Prostate gland (tissue), 2 donors: ENCODE measurements at regions not wholly inside any gene's neighbourhood (a gene's known extent, or its start where the extent isn't known, plus 50 kb on each side); places are given as distances from the start of the nearest gene placed in this dataset.

Experiments used
- DNase-seq: peaks from one replicate; pipeline ENCODE4 v3.0.0-alpha.2; 2019; ENCODE audit warnings: low spot score
- H3K27ac ChIP-seq, 2 donors: fragments of 200-600 bp; sonication (generic); 2 replicates each; pipeline ENCODE4 v1.5.1; 2017 to 2019
- H3K27me3 ChIP-seq: fragments of 200-600 bp; sonication (generic); replicated peaks from 2 replicates; pipeline ENCODE4 v1.5.1; 2019; ENCODE audit not compliant: insufficient read depth
- H3K36me3 ChIP-seq, 2 donors: fragments of 200-600 bp; sonication (generic); 1 replicate in 1 of 2; 2 replicates in 1 of 2; pipeline versions ENCODE4 v1.5.1 to v1.8.1; 2017 to 2019
- H3K4me1 ChIP-seq: fragments of 200-600 bp; sonication (generic); replicated peaks from 2 replicates; pipeline ENCODE4 v1.5.1; 2019
- H3K4me3 ChIP-seq, 2 donors: fragments of 200-600 bp; sonication (generic); 2 replicates each; pipeline ENCODE4 v1.5.1; 2017 to 2019
- H3K9me3 ChIP-seq: fragments of 200-600 bp; sonication (generic); 2 replicates; pipeline ENCODE4 v1.5.1; 2017
- POLR2A ChIP-seq: fragments of 450-650 bp; IDR thresholded peaks from one replicate; pipeline ENCODE4 v1.6.1; 2016; ENCODE audit warnings: antibody characterized with exemption, mild to moderate bottlenecking
- POLR2AphosphoS5 ChIP-seq: sonication (generic); formaldehyde crosslinking; IDR thresholded peaks from one replicate; pipeline ENCODE4 v1.6.1; 2017; ENCODE audit warnings: antibody characterized with exemption
- WGBS: methylation state at CpG from one replicate; pipeline ENCODE4 v1.1.5; 2018; 5-methylcytosine and 5-hydroxymethylcytosine counted together
- intact Hi-C: fragments of 100-400 bp; cut with DNase I; formaldehyde crosslinking; loops from one replicate; pipeline ENCODE4 v1.14.2; 2022
- TF ChIP-seq, protein P1 (sequence below), 4 experiments: fragments of 200-600 bp in 2 of 4; fragments of 450-650 bp in 2 of 4; sonication (generic) in 2 of 4; IDR thresholded peaks; 1 replicate in 3 of 4; 2 replicates in 1 of 4; pipeline ENCODE4 v1.5.1; 2016 to 2019; ENCODE audit warnings: antibody characterized with exemption in 4 of 4, mild to moderate bottlenecking in 2 of 4, moderate library complexity in 2 of 4

DNA sequence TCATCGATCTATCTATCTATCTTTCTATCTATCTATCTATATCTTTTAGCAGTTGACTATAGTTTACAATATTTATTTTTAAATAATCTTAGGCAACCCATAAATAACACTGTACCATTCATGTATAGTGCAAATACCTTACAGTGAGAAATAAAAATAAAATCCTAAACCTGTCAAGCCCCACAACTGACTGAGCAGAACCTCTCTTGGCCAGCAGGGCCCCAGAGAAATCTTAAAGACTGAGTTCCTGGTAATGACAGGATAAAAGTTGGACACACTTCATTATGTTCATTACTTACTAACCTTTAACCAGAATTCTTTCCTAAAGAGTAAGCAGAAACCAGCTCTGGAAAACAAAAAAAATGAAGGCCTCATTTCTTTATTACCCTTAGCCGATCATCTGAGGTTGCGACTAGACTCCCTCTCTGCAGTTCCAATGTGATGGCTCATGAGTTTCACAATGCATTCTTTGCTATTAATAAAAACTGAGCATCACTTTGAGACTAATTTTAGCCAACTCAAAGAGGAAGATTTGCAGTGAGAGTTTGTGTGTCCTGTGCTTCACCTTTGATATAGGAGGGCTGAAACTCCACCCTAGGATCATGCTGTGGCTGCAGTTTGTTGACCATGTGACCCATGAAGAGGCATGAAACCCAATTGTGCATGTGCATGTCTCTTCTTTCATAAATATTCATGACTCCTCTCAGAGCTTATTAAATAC, 1072.0 kb downstream of the NSUN3 start:
- no peak overlapping the region for H3K4me3 ChIP-seq
- H3K36me3 ChIP-seq = no peaks in the 10 kb centered on the region
- H3K4me1 ChIP-seq = no peaks in the 10 kb centered on the region
- no peaks in the 10 kb centered on the region for H3K9me3 ChIP-seq
- intact Hi-C loops = no loop called here
- WGBS = 89% methylated on average over 3 of the region's 3 CpGs
- TF ChIP-seq POLR2AphosphoS5 (no peak), POLR2A (no peak)
- TF ChIP-seq, protein P1, sequence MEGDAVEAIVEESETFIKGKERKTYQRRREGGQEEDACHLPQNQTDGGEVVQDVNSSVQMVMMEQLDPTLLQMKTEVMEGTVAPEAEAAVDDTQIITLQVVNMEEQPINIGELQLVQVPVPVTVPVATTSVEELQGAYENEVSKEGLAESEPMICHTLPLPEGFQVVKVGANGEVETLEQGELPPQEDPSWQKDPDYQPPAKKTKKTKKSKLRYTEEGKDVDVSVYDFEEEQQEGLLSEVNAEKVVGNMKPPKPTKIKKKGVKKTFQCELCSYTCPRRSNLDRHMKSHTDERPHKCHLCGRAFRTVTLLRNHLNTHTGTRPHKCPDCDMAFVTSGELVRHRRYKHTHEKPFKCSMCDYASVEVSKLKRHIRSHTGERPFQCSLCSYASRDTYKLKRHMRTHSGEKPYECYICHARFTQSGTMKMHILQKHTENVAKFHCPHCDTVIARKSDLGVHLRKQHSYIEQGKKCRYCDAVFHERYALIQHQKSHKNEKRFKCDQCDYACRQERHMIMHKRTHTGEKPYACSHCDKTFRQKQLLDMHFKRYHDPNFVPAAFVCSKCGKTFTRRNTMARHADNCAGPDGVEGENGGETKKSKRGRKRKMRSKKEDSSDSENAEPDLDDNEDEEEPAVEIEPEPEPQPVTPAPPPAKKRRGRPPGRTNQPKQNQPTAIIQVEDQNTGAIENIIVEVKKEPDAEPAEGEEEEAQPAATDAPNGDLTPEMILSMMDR (IDR thresholded peaks at IDR 0.05) = no peak
- H3K27me3 ChIP-seq = no peaks in the 10 kb centered on the region
- DNase-seq = no peak
- no peak overlapping the region for H3K27ac ChIP-seq

DNA sequence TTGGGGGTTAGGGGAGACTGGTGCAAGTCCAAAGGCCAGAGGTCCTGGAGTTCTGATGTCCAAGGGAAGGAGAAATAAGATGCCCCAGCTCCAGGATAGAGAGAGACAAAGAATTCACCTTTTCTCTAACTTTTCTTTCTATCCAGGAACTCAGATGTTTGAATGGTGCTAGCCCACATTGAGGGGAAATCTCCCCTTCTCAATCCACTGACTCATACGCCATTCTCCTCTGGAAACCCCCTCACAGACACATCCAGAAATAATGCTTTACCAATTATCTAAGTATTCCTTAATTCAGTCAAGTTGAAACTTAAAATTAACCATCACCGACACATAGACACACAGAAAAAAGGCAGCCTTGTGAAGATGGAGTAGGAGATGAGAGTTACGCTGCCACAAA, 1085.2 kb downstream of the NSUN3 start:
- no peak for DNase-seq
- Histone ChIP-seq H3K4me1 (no peaks in the 10 kb centered on the region), H3K9me3 (no peaks in the 10 kb centered on the region), H3K27me3 (no peaks in the 10 kb centered on the region), H3K36me3 (no peaks in the 10 kb centered on the region), H3K27ac (no peak overlapping the region), H3K4me3 (no peak overlapping the region)
- WGBS = 95% methylated on average over 3 of the region's 3 CpGs
- TF ChIP-seq POLR2AphosphoS5 (no peak), POLR2A (no peak)
- TF ChIP-seq, protein P1 (IDR thresholded peaks at IDR 0.05) = no peak
- intact Hi-C loops = no loop called here

DNA sequence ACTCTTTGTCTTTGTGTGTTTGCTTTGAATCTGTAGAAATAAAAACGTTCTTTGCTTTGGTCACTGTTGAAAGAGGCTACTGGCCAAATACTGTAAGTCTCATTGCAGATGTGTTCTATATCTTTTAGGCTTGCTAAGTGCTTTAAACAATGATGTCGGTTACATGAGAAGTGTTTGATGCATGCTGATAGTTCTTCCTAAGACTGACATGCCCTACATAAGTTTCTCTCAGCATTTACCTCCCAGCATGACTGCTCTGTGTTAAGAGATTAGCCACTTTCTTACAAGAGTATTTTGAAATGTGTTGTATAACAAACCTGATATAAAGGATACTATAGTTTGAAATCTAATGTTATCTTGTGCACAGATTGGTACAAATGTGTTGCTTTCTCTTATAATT, 1088.7 kb downstream of the NSUN3 start:
- no peaks in the 10 kb centered on the region for H3K9me3 ChIP-seq
- 18% methylated on average over 2 of the region's 2 CpGs for WGBS
- intact Hi-C loops = no loop called here
- H3K27ac ChIP-seq = no peak overlapping the region
- TF ChIP-seq, protein P1 (IDR thresholded peaks at IDR 0.05) = no peak
- TF ChIP-seq POLR2A (no peak), POLR2AphosphoS5 (no peak)
- H3K27me3 ChIP-seq = no peaks in the 10 kb centered on the region
- H3K36me3 ChIP-seq = no peaks in the 10 kb centered on the region
- H3K4me1 ChIP-seq = no peaks in the 10 kb centered on the region
- H3K4me3 ChIP-seq = no peak overlapping the region
- no peak for DNase-seq

DNA sequence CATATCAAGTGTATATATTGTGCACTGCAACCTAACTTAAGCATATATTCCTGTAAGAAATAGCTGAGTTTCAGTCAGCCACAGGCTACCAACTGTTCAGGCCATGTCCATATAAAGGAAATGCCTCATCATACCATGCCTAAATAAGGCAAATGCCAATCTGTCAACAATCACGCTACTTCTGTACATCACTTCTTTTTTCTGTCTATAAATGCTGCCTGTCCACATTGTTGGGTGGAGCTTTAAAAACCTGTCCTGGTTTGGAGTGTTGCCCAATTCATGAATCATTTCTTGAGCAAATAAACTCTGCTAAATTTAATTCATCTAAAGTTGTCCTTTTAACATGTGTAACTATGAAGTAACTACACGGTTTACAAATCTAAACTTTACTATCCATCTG, 1091.9 kb downstream of the NSUN3 start:
- H3K27me3 ChIP-seq = no peaks in the 10 kb centered on the region
- DNase-seq = peak; percentile 38
- no peak overlapping the region for H3K27ac ChIP-seq
- TF ChIP-seq POLR2AphosphoS5 = peak; percentile 54
- TF ChIP-seq, protein P1 (IDR thresholded peaks at IDR 0.05) = no peak
- no peaks in the 10 kb centered on the region for H3K9me3 ChIP-seq
- no peaks in the 10 kb centered on the region for H3K4me1 ChIP-seq
- WGBS = 27% methylated on average over 2 of the region's 2 CpGs
- H3K4me3 ChIP-seq = no peak overlapping the region
- intact Hi-C loops = no loop called here
- no peaks in the 10 kb centered on the region for H3K36me3 ChIP-seq

DNA sequence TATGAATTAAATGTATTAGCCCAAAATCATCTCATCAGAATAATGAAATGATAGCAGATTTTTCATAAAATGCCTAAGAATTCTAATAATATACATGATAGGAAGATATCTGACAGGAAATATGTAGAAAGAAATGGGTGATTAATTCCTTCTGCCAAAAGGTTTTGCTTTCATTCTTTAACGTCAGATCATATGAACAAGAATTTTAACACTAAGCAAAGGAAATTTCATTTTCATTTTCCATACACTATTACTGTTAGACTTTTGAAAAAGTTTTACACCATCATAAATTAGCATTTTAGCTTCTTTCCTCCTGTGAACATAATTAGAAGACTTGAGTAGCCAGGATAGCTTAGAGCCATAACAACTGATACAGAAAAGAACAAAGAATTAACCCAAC, 1099.9 kb downstream of the NSUN3 start:
- Histone ChIP-seq H3K4me1 (no peaks in the 10 kb centered on the region), H3K27ac (no peak overlapping the region), H3K27me3 (no peaks in the 10 kb centered on the region), H3K36me3 (no peaks in the 10 kb centered on the region), H3K4me3 (no peak overlapping the region), H3K9me3 (no peaks in the 10 kb centered on the region)
- TF ChIP-seq, protein P1 (IDR thresholded peaks at IDR 0.05) = no peak
- TF ChIP-seq POLR2AphosphoS5 (no peak), POLR2A (no peak)
- DNase-seq = no peak
- intact Hi-C loops = no loop called here
- WGBS = 58% methylated on average over 1 of the region's 1 CpG
